ENCODE measurements at regions not wholly inside any gene's neighbourhood (a gene's known extent, or its start where the extent isn't known, plus 50 kb on each side); places are given as distances from the start of the nearest gene placed in this dataset.

DNA sequence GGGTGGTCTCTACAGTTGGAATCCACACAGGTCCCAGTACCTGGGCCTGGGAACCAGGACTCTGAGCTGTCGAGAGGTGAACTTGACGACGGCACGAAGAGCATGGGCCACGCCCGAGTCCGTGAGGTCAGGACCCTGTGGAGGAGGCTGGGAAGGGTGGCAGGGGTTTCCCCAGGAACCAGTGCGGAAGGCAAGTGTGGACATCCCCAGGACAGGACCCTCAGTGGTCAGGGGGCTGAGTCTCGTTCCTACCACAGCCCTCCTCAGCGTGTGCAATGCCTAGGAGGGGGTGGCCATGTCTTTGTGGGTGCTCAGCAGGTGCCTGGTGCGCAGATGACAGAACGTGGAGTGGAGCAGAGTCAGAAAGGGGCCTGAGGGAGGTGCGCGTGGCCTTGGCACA, 335.6 kb upstream of the SALL3 start:
- H3K27me3 ChIP-seq (ENCODE audit: control insufficient read depth, insufficient read depth, low read length) = no peaks in the 10 kb centered on the region
- H3K36me3 ChIP-seq (ENCODE audit: control insufficient read depth, insufficient read depth, low read length) = no peaks in the 10 kb centered on the region
- no peak overlapping the region for H3K4me3 ChIP-seq (ENCODE audit: low read depth, low read length)
- DNase-seq (ENCODE audit: low read depth) = no peak
- TF ChIP-seq, protein P1, sequence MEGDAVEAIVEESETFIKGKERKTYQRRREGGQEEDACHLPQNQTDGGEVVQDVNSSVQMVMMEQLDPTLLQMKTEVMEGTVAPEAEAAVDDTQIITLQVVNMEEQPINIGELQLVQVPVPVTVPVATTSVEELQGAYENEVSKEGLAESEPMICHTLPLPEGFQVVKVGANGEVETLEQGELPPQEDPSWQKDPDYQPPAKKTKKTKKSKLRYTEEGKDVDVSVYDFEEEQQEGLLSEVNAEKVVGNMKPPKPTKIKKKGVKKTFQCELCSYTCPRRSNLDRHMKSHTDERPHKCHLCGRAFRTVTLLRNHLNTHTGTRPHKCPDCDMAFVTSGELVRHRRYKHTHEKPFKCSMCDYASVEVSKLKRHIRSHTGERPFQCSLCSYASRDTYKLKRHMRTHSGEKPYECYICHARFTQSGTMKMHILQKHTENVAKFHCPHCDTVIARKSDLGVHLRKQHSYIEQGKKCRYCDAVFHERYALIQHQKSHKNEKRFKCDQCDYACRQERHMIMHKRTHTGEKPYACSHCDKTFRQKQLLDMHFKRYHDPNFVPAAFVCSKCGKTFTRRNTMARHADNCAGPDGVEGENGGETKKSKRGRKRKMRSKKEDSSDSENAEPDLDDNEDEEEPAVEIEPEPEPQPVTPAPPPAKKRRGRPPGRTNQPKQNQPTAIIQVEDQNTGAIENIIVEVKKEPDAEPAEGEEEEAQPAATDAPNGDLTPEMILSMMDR (IDR thresholded peaks at IDR 0.05; ENCODE audit: insufficient read depth, low read length, poor library complexity, severe bottlenecking) = no peak

DNA sequence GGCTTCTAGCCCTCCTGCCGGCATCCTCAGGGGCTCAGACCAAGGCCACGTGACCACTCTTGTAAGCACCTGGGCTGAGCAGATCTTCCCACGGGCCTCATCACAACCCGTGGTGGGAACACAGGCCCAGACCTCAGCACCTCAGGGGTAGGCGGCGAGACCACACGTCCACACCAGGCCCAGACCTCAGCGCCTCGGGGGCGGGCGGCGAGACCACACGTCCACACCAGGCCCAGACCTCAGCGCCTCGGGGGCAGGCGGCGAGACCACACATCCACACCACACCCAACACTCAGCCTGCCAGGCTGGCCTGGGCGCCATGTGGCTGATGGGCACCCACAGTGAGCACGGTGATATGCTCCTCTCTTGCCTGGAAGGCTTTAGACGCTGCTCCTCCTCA, 334.4 kb upstream of the SALL3 start:
- Histone ChIP-seq H3K36me3 (ENCODE audit: control insufficient read depth, insufficient read depth, low read length) (no peaks in the 10 kb centered on the region), H3K4me3 (ENCODE audit: low read depth, low read length) (no peak overlapping the region), H3K27me3 (ENCODE audit: control insufficient read depth, insufficient read depth, low read length) (no peaks in the 10 kb centered on the region)
- TF ChIP-seq, protein P1 (IDR thresholded peaks at IDR 0.05; ENCODE audit: insufficient read depth, low read length, poor library complexity, severe bottlenecking) = no peak
- DNase-seq (ENCODE audit: low read depth) = no peak

DNA sequence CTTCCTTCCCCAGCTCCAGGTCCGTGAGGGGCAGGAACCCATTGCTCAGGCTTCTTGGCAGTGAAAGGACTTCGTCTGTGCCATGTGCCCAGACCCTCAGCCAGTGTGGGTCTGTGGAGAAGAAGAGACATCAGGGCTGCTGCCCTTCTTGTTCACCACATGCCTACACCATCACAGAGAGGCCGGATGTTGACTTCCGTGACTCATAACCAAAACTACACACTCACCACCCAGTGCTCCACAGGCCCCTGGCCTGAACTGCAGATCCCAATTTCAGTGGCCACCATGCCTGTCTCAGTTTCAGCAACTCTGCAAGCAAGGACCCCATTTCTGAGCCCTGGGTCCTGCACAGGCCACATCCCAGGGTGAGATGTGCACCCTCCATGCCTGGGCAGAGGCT, 332.6 kb upstream of the SALL3 start:
- Histone ChIP-seq H3K27me3 (ENCODE audit: control insufficient read depth, insufficient read depth, low read length) (no peaks in the 10 kb centered on the region), H3K36me3 (ENCODE audit: control insufficient read depth, insufficient read depth, low read length) (no peaks in the 10 kb centered on the region), H3K4me3 (ENCODE audit: low read depth, low read length) (no peak overlapping the region)
- TF ChIP-seq, protein P1 (IDR thresholded peaks at IDR 0.05; ENCODE audit: insufficient read depth, low read length, poor library complexity, severe bottlenecking) = no peak
- no peak for DNase-seq (ENCODE audit: low read depth)

DNA sequence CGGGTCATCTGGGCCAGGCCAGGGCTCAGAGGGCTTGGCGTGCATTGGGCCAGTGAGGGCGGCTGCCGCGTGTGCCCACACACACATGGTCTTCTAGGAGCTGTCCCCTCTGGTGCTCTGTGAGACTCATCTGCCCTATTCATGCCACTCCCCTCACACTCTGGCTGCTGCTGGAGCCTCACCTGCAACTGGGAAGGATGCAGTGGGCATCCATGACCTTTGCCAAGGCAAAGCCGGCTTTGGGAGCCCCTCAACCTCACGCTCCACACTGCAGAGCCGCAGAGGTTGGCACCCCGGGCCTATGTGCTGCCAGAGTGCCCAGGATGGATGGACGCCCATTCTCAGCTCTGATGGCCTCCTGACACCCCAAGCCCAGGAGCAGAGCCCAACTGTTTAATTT, 330.2 kb upstream of the SALL3 start:
- H3K27me3 ChIP-seq (ENCODE audit: control insufficient read depth, insufficient read depth, low read length) = no peaks in the 10 kb centered on the region
- no peaks in the 10 kb centered on the region for H3K36me3 ChIP-seq (ENCODE audit: control insufficient read depth, insufficient read depth, low read length)
- no peak for DNase-seq (ENCODE audit: low read depth)
- H3K4me3 ChIP-seq (ENCODE audit: low read depth, low read length) = no peak overlapping the region
- TF ChIP-seq, protein P1 (IDR thresholded peaks at IDR 0.05; ENCODE audit: insufficient read depth, low read length, poor library complexity, severe bottlenecking) = no peak

DNA sequence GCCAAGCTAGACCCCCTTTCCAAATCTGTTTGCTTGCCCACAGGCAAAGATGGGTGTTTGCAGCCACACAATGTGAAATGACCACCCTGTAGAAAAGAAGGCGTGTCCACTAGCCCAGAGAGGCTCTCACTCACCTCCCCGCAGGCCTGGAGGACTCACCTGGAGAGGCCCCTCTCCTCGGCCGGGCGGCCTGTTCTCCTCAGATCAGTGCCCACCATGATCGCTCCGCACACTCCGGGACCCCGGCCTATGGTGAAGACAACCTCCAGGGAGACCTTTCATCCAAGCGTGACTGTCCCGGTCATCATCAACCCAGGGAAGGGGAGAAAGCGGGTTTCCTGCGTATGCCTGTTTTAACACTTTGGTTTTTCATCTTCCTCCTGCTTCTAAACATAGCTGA, 328.7 kb upstream of the SALL3 start:
- no peak overlapping the region for H3K4me3 ChIP-seq (ENCODE audit: low read depth, low read length)
- no peaks in the 10 kb centered on the region for H3K27me3 ChIP-seq (ENCODE audit: control insufficient read depth, insufficient read depth, low read length)
- TF ChIP-seq, protein P1 (IDR thresholded peaks at IDR 0.05; ENCODE audit: insufficient read depth, low read length, poor library complexity, severe bottlenecking) = no peak
- no peak for DNase-seq (ENCODE audit: low read depth)
- H3K36me3 ChIP-seq (ENCODE audit: control insufficient read depth, insufficient read depth, low read length) = no peaks in the 10 kb centered on the region

DNA sequence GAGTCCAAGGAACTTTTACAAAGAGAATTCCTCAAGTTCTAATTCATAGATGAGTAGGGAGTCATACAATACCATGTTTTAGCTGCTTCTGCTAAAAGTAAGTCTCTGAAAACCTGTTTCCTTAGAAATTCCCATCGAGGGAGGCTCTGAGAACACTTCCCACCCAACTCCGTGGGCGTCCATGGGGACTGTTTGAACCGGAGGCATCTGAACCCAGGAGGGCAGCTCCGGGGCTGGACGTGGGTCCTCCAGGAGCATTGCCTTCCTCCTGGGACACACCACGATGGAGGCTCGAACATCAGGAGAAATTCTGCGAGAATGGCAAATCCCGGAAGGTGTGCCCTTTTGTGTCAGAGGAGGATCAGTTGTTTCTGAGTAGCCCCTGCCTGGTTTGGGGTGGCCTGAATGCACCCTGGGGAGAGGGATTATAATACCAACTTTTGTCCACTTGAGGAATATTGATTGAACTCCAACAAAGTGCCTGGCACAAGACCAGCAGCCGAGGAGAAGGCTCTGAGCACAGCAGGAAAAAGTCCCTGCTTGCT, 327.5 kb upstream of the SALL3 start:
- no peaks in the 10 kb centered on the region for H3K27me3 ChIP-seq (ENCODE audit: control insufficient read depth, insufficient read depth, low read length)
- H3K36me3 ChIP-seq (ENCODE audit: control insufficient read depth, insufficient read depth, low read length) = no peaks in the 10 kb centered on the region
- no peak overlapping the region for H3K4me3 ChIP-seq (ENCODE audit: low read depth, low read length)
- no peak for DNase-seq (ENCODE audit: low read depth)
- TF ChIP-seq, protein P1 (IDR thresholded peaks at IDR 0.05; ENCODE audit: insufficient read depth, low read length, poor library complexity, severe bottlenecking) = no peak
